Testis (tissue), 2 donors: ENCODE measurements at regions not wholly inside any gene's neighbourhood (a gene's known extent, or its start where the extent isn't known, plus 50 kb on each side); places are given as distances from the start of the nearest gene placed in this dataset.
"Not testable (repeated sequence)": the region's sequence is repeated elsewhere in the genome, so short reads cannot be mapped to it uniquely, and the experiment has no call there.

Experiments used
- DNase-seq: peaks from one replicate; pipeline ENCODE4 v3.0.0-alpha.2; 2019
- H3K27ac ChIP-seq, 2 donors: fragments of 200-600 bp; sonication (generic); one replicate each; pipeline ENCODE4 v1.5.1; 2019
- H3K27me3 ChIP-seq: fragments of 200-600 bp; sonication (generic); one replicate; pipeline ENCODE4 v1.5.1; 2019
- H3K36me3 ChIP-seq: fragments of 200-600 bp; sonication (generic); one replicate; pipeline ENCODE4 v1.5.1; 2017; ENCODE audit warnings: low read depth; ENCODE audit errors: missing control alignments
- H3K4me1 ChIP-seq: fragments of 200-600 bp; sonication (generic); one replicate; pipeline ENCODE4 v1.5.1; 2019
- H3K4me3 ChIP-seq, 2 donors: fragments of 200-600 bp; sonication (generic); one replicate each; pipeline ENCODE4 v1.5.1; 2017 to 2019
- H3K9me3 ChIP-seq: fragments of 200-600 bp; sonication (generic); one replicate; pipeline ENCODE4 v1.5.1; 2017
- CTCF ChIP-seq, 3 experiments: fragments of 450-650 bp in 2 of 3; fragments of 200-600 bp in 1 of 3; sonication (generic) in 1 of 3; IDR thresholded peaks; one replicate each; pipeline ENCODE4 v1.5.1; 2016 to 2019; ENCODE audit warnings: antibody characterized with exemption in 3 of 3, mild to moderate bottlenecking in 2 of 3, moderate library complexity in 1 of 3
- POLR2A ChIP-seq: fragments of 450-650 bp; IDR thresholded peaks from one replicate; pipeline ENCODE4 v1.6.1; 2017; ENCODE audit warnings: antibody characterized with exemption, mild to moderate bottlenecking, moderate library complexity
- WGBS, 2 donors: methylation state at CpG; one replicate each; pipeline ENCODE4 v1.1.5; 2018; 5-methylcytosine and 5-hydroxymethylcytosine counted together
- intact Hi-C: fragments of 100-400 bp; cut with DNase I; formaldehyde crosslinking; loops from one replicate; pipeline ENCODE4 v1.15.1; 2023; ENCODE audit warnings: low total_unique reads

GRCh38 chr22:10731246-10731974, 4796.6 kb upstream of the OR11H1 start:
- H3K27ac ChIP-seq, H3K36me3 ChIP-seq, H3K27me3 ChIP-seq, H3K4me3 ChIP-seq, DNase-seq, intact Hi-C loops, H3K9me3 ChIP-seq, H3K4me1 ChIP-seq: not testable (repeated sequence)
- 48 to 51% methylated on average over 9 of the region's 9 CpGs for WGBS, 2 donors

GRCh38 chr22:10735075-10735474, 4792.9 kb upstream of the OR11H1 start:
- WGBS, 2 donors = 39 to 57% methylated on average over 2 of the region's 2 CpGs

DNA sequence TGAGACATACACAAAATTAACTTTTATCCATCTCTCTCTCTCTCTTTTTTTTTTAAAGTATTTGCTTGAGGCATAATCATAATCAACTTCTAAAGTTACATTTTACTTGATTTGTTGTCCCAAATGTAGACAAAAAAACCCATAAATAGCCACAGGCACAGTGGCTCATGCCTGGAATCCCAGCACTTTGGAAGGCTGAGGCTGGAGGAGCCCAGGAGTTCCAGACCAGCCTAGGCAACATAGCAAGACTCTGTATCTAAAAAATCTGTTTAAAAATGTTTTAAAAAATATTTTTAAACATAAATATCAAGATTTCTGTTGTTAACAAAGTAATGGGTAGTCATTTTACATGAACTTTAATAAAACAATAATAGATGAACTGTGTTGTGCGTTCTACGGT, 4791.1 kb upstream of the OR11H1 start:
- H3K4me3 ChIP-seq, H3K27ac ChIP-seq, DNase-seq, intact Hi-C loops, H3K4me1 ChIP-seq, H3K36me3 ChIP-seq, H3K9me3 ChIP-seq, H3K27me3 ChIP-seq: not testable (repeated sequence)
- WGBS, 2 donors = 60 to 68% methylated on average over 2 of the region's 2 CpGs

More at GRCh38 chr22:10735075-10735474, 4792.9 kb upstream of the OR11H1 start:
- intact Hi-C loops, DNase-seq, H3K27me3 ChIP-seq, H3K9me3 ChIP-seq, H3K4me1 ChIP-seq, H3K36me3 ChIP-seq, H3K4me3 ChIP-seq, H3K27ac ChIP-seq: not testable (repeated sequence)

- H3K36me3 ChIP-seq, intact Hi-C loops, H3K4me1 ChIP-seq, H3K27me3 ChIP-seq, DNase-seq, H3K27ac ChIP-seq, H3K9me3 ChIP-seq, H3K4me3 ChIP-seq: not testable (repeated sequence)
- WGBS, 2 donors = 59 to 69% methylated on average over 2 of the region's 2 CpGs
These were observed 4790.1 kb upstream of the OR11H1 start for GRCh38 chr22:10737931-10738330.

DNA sequence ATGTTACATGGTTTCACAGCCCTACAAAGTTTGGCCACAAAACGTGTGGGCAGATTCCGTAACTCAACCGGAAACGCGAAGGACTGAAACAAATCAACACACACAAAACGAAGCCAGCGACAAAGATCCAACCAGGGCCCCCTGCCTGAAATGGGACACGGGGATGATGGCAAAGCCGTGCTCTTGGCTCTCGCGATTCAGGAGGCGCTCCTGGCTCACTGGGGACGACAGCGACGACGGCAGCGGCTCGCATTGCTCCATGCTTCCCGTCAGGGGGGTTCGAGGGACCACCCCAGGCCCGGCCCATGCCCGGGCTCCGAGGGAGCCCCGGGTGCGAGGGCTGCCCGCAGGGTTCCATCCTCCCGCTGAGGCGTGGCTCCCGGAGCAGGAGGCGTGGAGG, 4786.8 kb upstream of the OR11H1 start:
- WGBS, 2 donors = 41 to 45% methylated on average over 22 to 30 of the region's 30 CpGs
- Histone ChIP-seq H3K27me3 (no peaks in the 10 kb centered on the region), H3K4me3 (no peak overlapping the region), H3K9me3 (no peaks in the 10 kb centered on the region), H3K27ac (no peak overlapping the region), H3K36me3 (no peaks in the 10 kb centered on the region), H3K4me1 (no peaks in the 10 kb centered on the region)
- intact Hi-C loops = no loop called here
- TF ChIP-seq CTCF (IDR thresholded peaks at IDR 0.05) = no peak
- TF ChIP-seq POLR2A = no peak
- no peak for DNase-seq

DNA sequence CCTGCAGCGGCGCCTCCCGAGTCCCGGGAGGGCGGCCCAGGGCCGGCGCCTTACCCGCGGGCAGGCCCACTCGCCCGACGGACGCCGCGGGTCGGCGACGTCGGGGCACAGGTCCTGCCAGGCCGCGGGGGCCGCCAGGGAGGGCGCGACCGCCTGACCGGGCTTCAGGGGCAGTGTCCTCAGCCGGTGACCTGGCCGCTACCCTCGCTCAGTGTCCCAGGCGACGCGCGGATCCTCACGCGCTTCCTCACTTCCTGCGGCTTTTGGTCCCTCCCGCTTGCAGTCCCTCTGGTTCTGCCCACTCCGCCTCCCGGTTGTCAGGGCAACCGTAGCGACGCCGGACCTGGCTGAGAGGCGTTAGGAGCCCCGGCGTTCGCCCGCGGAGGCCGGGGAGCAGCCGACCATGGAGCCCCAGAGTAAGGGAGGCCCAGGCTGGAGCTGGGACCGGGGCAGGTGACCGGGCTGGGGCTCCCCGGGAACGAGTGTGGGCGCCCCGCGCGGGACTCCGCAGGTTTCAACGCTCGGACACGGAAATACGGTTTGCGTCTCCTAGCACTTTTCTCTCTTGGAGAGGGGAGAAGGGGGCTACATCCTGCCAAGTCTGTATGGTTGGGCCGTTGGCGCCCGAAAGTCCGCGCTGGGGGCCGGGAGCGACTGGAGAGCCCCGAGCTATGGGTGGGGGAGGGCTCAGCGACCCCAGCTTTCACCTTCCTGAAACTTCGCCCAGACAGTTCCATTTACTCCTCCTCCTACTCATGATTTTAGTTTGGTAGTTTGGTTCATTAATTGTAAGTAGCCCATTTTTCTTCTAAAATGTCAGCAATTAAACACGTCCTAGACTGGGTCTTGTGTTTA, 4786.0 kb upstream of the OR11H1 start:
- H3K4me1 ChIP-seq, H3K36me3 ChIP-seq, H3K9me3 ChIP-seq, H3K27ac ChIP-seq, intact Hi-C loops, H3K27me3 ChIP-seq: not testable (repeated sequence)
- H3K4me3 ChIP-seq = peak overlapping the region in 1 of 2 donors; percentile 24
- WGBS, 2 donors = 53 to 54% methylated on average over 71 to 76 of the region's 76 CpGs
- DNase-seq = peak; percentile 60

GRCh38 chr22:10746382-10746781, 4781.6 kb upstream of the OR11H1 start:
- H3K4me3 ChIP-seq, H3K9me3 ChIP-seq, H3K36me3 ChIP-seq, H3K27me3 ChIP-seq, intact Hi-C loops, H3K27ac ChIP-seq, DNase-seq, H3K4me1 ChIP-seq: not testable (repeated sequence)
- 76 to 81% methylated on average over 5 of the region's 5 CpGs for WGBS, 2 donors

- intact Hi-C loops, DNase-seq, H3K27me3 ChIP-seq, H3K36me3 ChIP-seq, H3K4me3 ChIP-seq, H3K27ac ChIP-seq, H3K9me3 ChIP-seq, H3K4me1 ChIP-seq: not testable (repeated sequence)
- 56 to 57% methylated on average over 6 of the region's 6 CpGs for WGBS, 2 donors
These were observed 4780.8 kb upstream of the OR11H1 start for GRCh38 chr22:10747227-10747626.

DNA sequence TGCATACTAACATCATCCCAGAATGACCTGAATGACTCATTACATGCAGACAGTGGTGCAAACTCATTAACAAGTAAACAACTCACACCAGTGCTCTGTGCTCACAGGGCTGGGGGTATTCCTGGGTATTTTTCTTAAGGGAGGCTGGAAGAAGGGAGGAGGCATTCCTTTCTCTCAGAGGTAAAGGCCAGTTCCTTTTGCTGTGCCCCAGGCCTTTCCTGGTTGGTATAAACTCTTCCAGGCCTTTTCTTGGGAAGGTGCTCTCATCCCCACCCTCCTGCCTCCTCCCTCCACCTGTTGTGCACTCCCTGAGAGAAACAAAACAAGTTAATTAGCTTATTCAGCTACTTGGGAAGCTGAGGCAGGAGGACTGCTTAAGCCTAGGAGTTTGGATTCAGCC, 4779.2 kb upstream of the OR11H1 start:
- H3K27me3 ChIP-seq, DNase-seq, H3K9me3 ChIP-seq, H3K36me3 ChIP-seq, H3K27ac ChIP-seq, H3K4me3 ChIP-seq, intact Hi-C loops, H3K4me1 ChIP-seq: not testable (repeated sequence)

- DNase-seq, H3K4me1 ChIP-seq, H3K4me3 ChIP-seq, H3K27ac ChIP-seq, H3K27me3 ChIP-seq, intact Hi-C loops, H3K9me3 ChIP-seq, H3K36me3 ChIP-seq: not testable (repeated sequence)
- WGBS, 2 donors = 38 to 42% methylated on average over 2 of the region's 2 CpGs
These were observed 4778.6 kb upstream of the OR11H1 start for GRCh38 chr22:10749423-10749822.

- H3K27ac ChIP-seq, H3K27me3 ChIP-seq, H3K9me3 ChIP-seq, H3K36me3 ChIP-seq, H3K4me3 ChIP-seq, H3K4me1 ChIP-seq, intact Hi-C loops, DNase-seq: not testable (repeated sequence)
- 35 to 44% methylated on average over 1 of the region's 1 CpG for WGBS, 2 donors
These were observed 4774.4 kb upstream of the OR11H1 start for GRCh38 chr22:10753566-10753965.
